Embryonic facial prominence (tissue), 1 donor: ENCODE measurements at regions not wholly inside any gene's neighbourhood (a gene's known extent, or its start where the extent isn't known, plus 50 kb on each side); places are given as distances from the start of the nearest gene placed in this dataset.
A peak's percentile ranks its signal among the peaks of the same experiment; 100 is the strongest.
"Not testable (repeated sequence)": the region's sequence is repeated elsewhere in the genome, so short reads cannot be mapped to it uniquely, and the experiment has no call there.

Experiments
- DNase-seq: peaks from one replicate; pipeline ENCODE4 v3.0.0-alpha.2; 2016; ENCODE audit errors: extremely low spot score

GRCh38 chr2:16221461-16222010 is 281.2 kb downstream of the MYCN start:
- DNase-seq = no peak

GRCh38 chr2:16219292-16219975 is 279.1 kb downstream of the MYCN start:
- no peak for DNase-seq

DNA sequence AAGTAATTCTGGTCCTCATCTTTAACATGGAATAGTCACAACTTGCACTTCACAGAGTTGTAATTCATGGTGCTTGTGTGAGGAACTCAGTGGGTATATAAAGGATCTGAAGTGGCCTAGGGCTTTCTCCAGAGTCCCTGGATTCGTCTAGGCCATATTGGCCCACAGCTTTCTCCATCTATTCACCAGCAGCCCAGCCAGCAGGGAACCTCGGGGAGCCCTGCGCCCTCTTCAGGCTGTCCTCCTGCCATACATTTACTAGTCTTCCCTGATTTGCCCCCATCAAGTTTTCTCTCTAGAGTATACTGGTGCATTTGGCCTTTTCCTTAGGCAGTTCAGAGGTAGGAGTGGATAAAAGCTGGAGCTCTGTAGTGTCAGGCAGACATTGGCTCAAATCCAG is 278.3 kb downstream of the MYCN start:
- DNase-seq = no peak

- no peak for DNase-seq
Observed at GRCh38 chr2:16218161-16218560, 277.8 kb downstream of the MYCN start.

- DNase-seq = not testable (repeated sequence)
Observed at GRCh38 chr2:16217741-16218140, 277.4 kb downstream of the MYCN start.

DNA sequence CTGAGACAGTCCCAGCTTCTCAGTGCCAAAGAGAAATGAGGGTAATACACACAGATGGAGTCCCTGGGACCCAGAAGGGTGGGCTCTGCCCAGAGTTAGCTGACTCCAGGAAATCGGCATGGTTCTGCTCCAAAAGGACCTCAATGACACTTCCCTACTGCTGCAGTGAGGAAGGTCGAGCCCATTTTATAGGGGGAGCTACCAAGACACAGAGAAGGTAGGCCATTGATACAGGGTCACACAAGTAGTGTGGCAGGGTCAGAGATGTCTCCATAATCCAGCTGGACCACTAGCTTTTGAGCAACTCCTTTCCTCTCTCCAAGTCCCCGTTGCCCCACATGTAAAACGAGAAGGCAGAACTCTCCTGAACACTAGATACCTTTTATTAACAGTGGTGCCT is 276.9 kb downstream of the MYCN start:
- DNase-seq = no peak

DNA sequence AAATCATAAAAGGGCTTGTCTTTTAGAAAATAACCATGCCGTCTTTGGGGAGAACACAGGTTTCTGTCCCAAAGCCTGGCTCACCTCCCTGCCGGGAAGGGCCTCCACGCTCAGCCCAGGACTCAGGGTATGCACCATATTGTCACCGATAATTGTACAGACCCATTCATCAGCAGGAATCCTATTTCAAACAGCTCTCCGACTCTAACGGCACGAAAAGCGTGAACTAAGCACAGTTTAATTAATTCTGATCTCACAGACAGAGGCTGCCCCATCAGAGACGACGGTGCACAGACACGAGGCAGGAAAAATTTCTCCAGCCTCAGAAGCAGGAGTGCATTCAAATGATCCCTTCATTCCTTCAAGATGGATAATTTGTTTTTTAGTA is 276.2 kb downstream of the MYCN start:
- no peak for DNase-seq

DNA sequence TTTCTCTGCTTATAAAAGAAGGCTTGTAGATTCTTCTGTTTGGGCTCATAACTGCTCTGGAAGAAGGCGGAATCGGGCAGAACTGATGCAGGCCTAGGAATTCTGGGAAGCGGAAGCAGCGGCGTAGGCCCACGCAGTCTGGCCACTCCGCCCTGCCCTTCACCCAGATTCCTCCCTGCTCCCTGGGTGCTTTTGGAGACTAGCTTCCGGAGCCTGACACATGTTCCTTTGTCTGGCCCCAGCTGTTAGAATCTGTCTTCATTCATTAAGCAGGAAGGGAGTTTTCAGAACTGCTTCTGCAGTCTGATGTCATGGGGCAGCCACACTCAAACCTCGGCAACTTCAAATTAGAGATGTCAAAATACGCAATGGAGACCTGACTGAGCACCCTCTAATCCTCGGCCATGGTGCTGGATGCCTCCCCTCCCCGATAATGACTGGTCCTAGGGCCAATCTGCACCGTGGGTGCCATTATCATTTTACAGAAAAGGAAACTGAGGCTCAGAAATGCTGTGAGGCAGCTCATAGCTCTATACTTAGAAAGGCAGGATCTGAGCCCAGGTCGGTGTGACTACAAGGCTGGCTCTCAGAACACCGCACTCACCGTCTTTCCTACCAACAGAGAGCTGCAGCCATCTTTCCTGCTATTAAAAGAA is 275.7 kb downstream of the MYCN start:
- DNase-seq = no peak

- DNase-seq = no peak
Observed at GRCh38 chr2:16214861-16215260, 274.5 kb downstream of the MYCN start.

DNA sequence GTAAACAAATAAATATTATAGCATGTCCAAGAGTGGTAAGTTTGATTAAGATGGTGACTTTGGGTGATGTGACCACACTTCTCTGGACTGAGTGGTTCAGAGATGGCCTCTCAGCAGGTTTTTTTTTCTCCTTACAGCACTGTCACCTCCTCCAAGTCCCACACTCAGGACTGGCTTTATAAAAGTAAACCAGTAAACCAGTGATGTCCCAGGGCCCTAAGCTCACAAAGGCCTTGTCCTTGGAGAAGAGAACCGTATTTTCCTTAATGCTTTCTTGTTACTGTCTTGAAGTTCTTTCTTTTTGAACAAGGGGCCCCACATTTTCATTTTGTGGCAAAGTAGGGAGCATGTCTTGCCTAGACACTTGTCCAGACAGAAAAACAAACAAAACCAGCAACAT is 274.0 kb downstream of the MYCN start:
- no peak for DNase-seq

DNA sequence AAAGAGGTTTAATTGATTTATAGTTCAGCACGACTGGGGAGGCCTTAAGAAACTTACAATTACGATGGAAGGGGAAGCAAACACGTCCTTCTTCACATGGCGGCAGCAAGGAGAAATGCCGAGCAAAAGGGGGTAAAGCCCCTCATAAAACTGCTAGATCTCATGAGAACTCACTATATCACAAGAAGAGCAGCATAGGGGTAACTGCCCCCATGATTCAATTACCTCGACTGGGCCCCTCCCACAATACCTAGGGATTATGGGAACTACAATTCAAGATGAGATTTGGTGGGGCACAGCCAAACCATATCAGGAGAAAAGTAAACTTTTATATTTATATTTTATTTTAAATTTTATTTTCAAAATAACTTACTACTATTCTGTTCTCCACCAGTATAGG is 272.0 kb downstream of the MYCN start:
- no peak for DNase-seq

DNA sequence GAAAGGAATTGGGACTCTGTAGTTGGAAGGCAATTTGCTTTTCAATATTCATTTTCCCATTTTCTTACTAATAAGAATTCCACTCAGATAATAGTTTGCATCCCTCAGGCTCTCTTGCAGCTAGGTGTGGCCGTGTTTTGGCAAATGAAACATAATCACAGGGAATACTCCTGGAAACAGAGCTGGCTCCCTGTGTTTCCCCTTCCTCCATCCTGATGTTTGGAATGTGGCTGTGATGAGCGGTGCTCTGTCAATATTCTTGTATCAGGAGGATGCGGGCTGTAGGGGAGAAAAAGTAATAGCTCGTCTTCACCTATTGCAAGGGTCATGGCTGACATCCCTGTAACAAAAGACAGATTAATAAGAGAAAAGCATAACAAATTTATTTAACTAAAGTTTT is 271.0 kb downstream of the MYCN start:
- DNase-seq = no peak

GRCh38 chr2:16210841-16211240 is 270.5 kb downstream of the MYCN start:
- DNase-seq = no peak

- no peak for DNase-seq
Observed at GRCh38 chr2:16209799-16210198, 269.4 kb downstream of the MYCN start.

GRCh38 chr2:16208921-16209320 is 268.6 kb downstream of the MYCN start:
- DNase-seq = no peak

- no peak for DNase-seq
Observed at GRCh38 chr2:16208241-16208797, 268.0 kb downstream of the MYCN start.

- DNase-seq = no peak
Observed at GRCh38 chr2:16207611-16208010, 267.3 kb downstream of the MYCN start.

DNA sequence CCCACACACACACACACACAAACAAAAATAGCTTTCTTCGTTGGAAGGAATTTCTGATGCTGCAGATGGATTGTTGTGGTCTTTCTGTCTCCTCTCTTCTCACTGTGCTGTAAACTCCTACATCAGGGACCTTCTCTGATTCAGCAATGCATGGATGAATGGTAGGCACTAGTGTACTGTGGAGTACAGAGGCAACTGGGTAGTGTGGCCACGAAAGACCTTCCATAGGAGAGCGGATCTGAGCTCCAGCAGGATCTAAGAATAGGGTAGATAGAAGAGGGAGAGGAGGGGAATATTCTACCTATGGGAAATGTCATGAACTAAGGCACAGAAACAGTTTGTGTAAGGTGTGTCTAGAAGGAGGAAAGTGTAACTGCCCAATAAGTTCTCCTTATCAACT is 266.8 kb downstream of the MYCN start:
- DNase-seq = no peak

GRCh38 chr2:16206191-16206944 is 266.0 kb downstream of the MYCN start:
- no peak for DNase-seq

DNA sequence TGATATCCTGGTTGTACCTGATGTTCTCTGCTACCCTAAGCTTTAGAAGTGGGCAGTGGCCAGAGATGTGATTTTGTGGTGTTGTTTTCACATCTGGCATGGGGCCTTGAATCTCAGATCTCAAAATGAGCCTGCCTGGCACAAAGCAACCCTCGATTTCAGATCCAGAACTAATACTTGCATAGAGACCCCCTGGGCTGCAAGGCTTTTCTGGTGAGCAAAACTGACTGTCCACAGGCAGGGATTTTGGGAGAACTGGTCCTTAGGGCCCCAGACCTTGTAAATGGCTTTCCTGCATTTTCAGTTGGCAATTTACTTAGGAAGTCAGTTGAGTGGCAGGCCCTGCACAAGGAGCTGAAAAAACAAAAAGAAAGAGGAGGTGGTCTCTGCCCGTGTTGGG is 265.3 kb downstream of the MYCN start:
- DNase-seq = no peak

GRCh38 chr2:16204886-16205620 is 264.7 kb downstream of the MYCN start:
- DNase-seq = peak; percentile 46

DNA sequence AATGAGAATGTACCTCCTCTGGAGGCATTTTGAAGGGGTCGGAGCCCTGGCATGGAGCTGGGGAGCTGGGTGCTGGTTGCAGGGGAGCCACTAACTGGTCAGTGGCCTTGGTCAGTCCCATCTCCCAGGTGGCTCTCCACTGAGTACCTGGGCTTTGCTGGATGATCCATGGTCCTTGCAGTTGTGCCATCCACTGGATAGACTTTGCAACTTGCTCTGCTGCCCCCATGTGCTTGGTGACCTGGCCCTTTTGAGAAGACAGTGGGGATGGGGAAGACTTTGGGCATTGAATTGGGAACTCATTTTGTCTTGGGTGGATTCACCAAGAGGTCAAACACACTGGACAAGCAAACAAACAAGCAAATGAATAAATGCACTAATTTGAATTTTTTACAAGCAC is 263.9 kb downstream of the MYCN start:
- DNase-seq = no peak
